ENCODE measurements at regions not wholly inside any gene's neighbourhood (a gene's known extent, or its start where the extent isn't known, plus 50 kb on each side); places are given as distances from the start of the nearest gene placed in this dataset.

GRCh38 chr4:138740816-138741745 is 274.5 kb upstream of the NOCT start:
- no peak for DNase-seq

DNA sequence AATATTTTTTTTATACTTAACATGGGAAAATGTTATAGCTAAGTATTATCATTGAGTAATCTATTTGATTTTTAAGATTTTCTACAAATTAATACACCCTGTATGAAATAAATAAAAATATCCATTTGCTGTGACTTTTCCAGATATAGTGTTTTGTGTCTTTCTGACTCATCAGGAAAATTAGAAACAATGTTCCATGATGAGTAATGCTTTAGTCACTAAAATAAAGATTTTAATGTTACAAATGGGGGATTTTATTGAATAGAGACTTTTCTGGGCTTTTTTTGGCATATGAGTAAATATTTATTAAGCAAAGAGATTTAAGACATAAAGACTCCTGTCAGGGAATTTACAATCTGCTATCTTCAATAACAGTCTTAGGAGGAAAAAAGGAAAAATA is 279.2 kb upstream of the NOCT start:
- DNase-seq = no peak

DNA sequence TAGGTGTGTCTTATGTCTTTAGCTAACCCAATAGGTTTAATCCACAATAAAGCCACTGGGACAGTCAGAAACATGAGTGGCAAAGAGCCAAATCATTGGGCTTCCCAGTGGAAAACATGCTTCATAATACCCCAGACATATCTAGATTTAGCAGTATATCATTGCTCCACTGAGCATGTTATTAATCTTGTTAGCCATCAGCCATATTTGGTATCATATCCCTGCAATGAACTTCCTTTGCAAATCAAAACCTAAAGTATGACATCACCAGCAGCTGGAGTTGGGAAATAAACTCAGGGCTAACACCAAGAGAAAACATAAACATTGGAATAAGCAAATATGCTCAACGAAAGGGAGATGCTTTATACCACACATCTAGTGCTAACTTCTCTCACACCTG is 280.8 kb upstream of the NOCT start:
- DNase-seq = no peak

- no peak for DNase-seq
Observed at GRCh38 chr4:138728566-138728965, 287.0 kb upstream of the NOCT start.

- DNase-seq = no peak
Observed at GRCh38 chr4:138727731-138728130, 287.9 kb upstream of the NOCT start.

DNA sequence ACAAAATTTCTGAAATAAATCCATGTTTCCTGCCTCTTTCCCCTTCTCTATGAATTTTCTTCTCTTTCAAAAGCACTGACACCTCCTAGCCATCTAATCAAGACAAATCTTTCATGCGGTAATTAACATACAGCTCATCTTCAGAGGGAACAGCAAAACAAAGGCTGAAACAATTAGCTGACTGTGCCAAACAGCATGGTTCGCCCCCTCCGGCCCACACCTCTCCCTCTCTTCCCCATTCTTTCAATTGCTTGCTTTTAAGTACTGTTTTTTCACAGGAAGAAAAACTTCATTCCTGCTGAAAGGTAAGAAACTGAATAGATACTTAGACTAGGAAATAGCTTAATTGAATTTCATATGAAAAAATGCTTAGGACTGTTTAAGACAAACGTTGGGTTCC is 291.1 kb upstream of the NOCT start:
- no peak for DNase-seq

GRCh38 chr4:138716559-138717335 is 298.8 kb upstream of the NOCT start:
- DNase-seq = no peak

GRCh38 chr4:138710297-138710696 is 305.3 kb upstream of the NOCT start:
- DNase-seq = no peak

DNA sequence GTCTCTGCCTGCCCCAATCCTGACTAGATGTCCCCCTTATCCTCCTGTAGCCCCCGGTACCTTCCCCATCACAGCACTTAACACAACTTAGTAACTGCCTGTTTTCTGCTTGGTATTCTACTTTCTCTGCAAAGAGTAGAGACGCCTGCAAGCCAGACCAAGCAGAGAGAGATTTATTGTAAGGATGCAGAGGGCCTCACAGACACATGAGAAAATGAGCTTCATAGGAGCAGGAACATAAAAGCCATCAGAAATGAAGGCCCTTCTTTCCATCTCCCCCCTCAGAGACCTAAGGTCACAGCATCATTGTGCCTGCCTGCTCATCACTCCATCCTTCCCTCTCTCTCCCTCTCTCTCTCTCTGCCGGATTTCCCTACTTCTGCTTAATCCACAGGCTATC is 305.7 kb upstream of the NOCT start:
- no peak for DNase-seq

GRCh38 chr4:138707746-138708677 is 307.6 kb upstream of the NOCT start:
- DNase-seq = no peak

DNA sequence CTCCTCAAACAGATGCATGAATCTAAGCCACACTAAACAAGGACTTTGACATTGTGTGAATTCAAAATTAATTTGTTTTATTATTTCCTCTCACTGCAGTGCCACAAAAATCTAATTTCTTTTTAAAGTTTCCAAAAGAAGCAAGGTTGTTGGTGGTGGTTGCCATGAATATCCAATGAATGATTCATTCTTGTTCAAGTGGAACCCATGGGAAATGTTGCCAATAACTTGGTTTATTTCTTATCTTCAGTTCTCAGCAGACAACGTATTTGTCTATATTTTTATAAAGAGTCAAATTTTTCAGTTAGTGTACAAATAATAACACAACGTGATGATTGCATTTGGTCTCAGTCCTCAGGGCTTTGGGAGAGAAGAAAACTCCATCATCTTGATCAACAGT is 309.4 kb upstream of the NOCT start:
- no peak for DNase-seq

GRCh38 chr4:138702190-138702824 is 313.3 kb upstream of the NOCT start:
- DNase-seq = no peak

GRCh38 chr4:138698641-138699040 is 316.9 kb upstream of the NOCT start:
- no peak for DNase-seq

DNA sequence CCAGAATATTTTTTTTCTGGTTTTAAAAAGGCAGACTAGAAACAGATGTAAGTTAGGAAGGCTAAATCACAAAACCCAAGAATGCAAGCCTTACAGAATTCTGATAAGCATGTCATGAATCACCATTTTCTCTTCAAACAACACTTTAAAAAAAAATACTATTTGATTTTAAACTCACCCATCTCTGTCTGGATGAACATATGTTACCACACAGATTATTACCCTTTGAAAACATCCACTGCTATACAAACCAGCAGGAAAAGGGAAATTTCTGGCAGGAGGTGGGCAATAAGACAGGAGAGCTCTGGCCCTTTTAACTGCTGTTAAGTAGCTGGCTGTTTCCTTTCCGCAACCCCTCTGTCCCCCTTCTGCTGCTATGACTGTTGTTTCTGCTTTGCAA is 317.7 kb upstream of the NOCT start:
- no peak for DNase-seq

- no peak for DNase-seq
Observed at GRCh38 chr4:138696771-138697170, 318.8 kb upstream of the NOCT start.

DNA sequence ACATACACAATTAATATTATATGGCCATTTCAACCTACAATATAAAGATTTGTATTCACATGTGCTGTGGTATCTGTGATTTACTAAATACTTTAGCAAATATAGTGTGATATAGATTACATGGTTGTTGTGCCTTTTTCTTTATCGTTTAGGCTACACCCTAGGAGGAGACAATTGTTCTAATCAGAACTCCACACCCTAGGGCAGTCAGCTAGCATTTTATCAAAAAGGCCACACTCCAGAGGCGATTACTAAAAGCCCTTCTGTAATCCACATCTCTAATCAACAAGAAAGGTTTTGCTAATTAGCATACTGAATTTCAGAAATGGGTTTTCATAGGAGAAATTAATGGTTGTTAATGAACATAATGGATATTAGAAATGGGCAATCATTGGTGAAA is 319.5 kb upstream of the NOCT start:
- no peak for DNase-seq

DNA sequence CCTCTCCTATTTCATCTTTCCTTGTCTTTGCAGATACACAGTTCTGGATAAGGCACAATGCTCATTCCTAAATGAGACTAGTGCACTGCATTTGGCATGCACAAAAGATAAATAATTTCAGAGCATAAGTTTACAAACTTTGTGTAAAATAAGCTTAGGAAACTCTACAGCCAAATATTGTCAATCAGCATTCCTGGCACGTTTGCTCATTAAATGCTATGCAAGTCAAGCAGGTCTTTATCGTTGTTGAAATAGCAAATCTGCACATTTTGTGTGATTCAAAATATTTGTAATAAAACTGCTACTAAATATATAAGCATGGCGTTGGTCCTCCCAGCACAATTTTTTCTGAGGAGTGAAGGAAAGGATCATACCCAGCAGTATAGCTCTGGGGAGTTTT is 322.1 kb upstream of the NOCT start:
- no peak for DNase-seq

DNA sequence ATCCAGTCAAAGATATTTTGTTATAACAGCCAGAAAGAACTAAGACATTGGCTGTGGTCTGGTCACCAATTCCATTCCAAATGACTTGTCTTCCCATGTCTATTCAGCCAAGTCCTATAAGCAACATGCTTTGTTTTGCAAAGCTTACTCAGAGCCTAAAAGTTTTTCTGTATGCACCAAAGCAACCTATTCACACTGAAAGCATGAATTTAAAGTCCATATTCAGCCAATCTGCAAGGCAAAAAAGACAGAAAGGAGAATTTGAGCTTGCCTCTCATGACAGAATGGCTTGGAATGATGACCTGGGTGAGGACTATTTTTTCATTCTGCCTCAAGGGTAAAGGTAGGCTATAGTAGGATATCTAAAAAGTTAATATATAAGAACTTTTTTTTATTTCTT is 323.2 kb upstream of the NOCT start:
- no peak for DNase-seq

DNA sequence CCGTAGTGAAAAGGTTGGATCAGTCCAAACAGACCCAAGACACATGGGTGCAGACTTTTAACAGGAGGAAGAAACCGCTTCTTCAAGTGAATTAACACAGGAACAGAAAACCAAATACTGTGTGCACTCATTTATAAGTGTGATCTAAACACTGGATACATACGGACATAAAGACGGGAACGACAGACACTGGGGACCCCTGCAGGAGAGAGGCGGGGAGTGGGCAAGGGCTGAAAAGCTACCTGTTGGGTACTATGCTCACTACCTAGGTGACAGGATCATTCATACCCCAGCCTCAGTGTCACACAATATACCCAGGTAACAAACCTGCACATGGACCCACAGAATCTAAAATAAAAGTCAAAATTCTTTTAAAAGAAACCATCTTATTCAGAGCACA is 326.0 kb upstream of the NOCT start:
- no peak for DNase-seq

GRCh38 chr4:138689187-138689586 is 326.4 kb upstream of the NOCT start:
- no peak for DNase-seq

- DNase-seq = no peak
Observed at GRCh38 chr4:138688408-138689085, 327.0 kb upstream of the NOCT start.

All from activated CD4-positive, CD25-positive, alpha-beta regulatory T cell (primary cell).